Endothelial cell of umbilical vein (primary cell): ENCODE measurements at regions not wholly inside any gene's neighbourhood (a gene's known extent, or its start where the extent isn't known, plus 50 kb on each side); places are given as distances from the start of the nearest gene placed in this dataset.

Experiments
- BruUV-seq: library from RNA; stranded (reverse); fragments of 400-500 nt; replicated peaks from 2 replicates; lab custom pipeline; 2021; lab: Mats Ljungman, UMichigan
- CTCF ChIA-PET: fragments of 300-600, 350-600 bp; sonication (Branson Sonifier 250); formaldehyde crosslinking; loops from one replicate; lab custom pipeline; 2021; ENCODE audit warnings: antibody characterized with exemption, inconsistent platforms; lab: Charles Lee
- POLR2A ChIA-PET: fragments of 300-600, 350-600 bp; sonication (Branson Sonifier 250); formaldehyde crosslinking; loops from one replicate; lab custom pipeline; 2021; ENCODE audit warnings: antibody characterized with exemption, inconsistent platforms; lab: Charles Lee
- DNase-seq: peaks from one replicate; pipeline ENCODE4 v3.0.0-alpha.2; 2011; ENCODE audit warnings: low read depth, low spot score
- FAIRE-seq: peaks from 2 replicates; lab custom pipeline; 2011; peaks lifted over from hg19 to GRCh38; lab: Jason Lieb, UNC
- H2AFZ ChIP-seq: 2 replicates; pipeline ENCODE4 v1.6.0; 2012; ENCODE audit warnings: low read depth, low read length, control low read depth, inconsistent platforms
- H3K27ac ChIP-seq: 2 replicates; pipeline ENCODE4 v1.5.1; 2011; ENCODE audit warnings: low read depth, mild to moderate bottlenecking, control low read depth, low read length, moderate library complexity; ENCODE audit not compliant: insufficient read depth
- H3K27me3 ChIP-seq, 2 experiments: 2 replicates each; pipeline versions ENCODE4 v1.6.0 to v1.6.1; 2011; ENCODE audit warnings: low read length in 2 of 2, mixed read lengths in 1 of 2; ENCODE audit not compliant: control insufficient read depth in 2 of 2, insufficient read depth in 2 of 2
- H3K36me3 ChIP-seq, 2 experiments: 2 replicates in 1 of 2; 3 replicates in 1 of 2; pipeline ENCODE4 v1.5.1; 2011; ENCODE audit warnings: low read length in 2 of 2, mild to moderate bottlenecking in 1 of 2, moderate library complexity in 1 of 2; ENCODE audit not compliant: control insufficient read depth in 2 of 2, insufficient read depth in 2 of 2; ENCODE audit errors: extremely low read depth in 1 of 2
- H3K4me1 ChIP-seq: 3 replicates; pipeline ENCODE4 v1.5.1; 2011; ENCODE audit warnings: mild to moderate bottlenecking, low read length; ENCODE audit not compliant: control insufficient read depth, insufficient read depth; ENCODE audit errors: extremely low read depth
- H3K4me2 ChIP-seq: 2 replicates; pipeline ENCODE4 v1.6.1; 2011; ENCODE audit warnings: low read length, control low read depth, mixed read lengths; ENCODE audit not compliant: insufficient read depth
- H3K4me3 ChIP-seq, 3 experiments: fragments of 200-600 bp in 1 of 3; sonication (generic), shearing (Covaris generic) in 1 of 3; replicated peaks in 1 of 3; 2 replicates each; pipeline ENCODE4 v1.5.1; 2011 to 2016; ENCODE audit warnings: control low read depth in 3 of 3, low read length in 3 of 3, mild to moderate bottlenecking in 2 of 3, inconsistent platforms in 1 of 3, low read depth in 1 of 3, moderate library complexity in 1 of 3; ENCODE audit not compliant: insufficient read depth in 1 of 3
- H3K79me2 ChIP-seq: 2 replicates; pipeline ENCODE4 v1.6.0; 2012; ENCODE audit warnings: low read length, inconsistent platforms; ENCODE audit not compliant: control insufficient read depth, insufficient read depth
- H3K9ac ChIP-seq: replicated peaks from 2 replicates; pipeline ENCODE3; 2011; ENCODE audit warnings: low read length, control low read depth; ENCODE audit not compliant: insufficient read depth; ENCODE audit errors: extremely low read depth
- H3K9me1 ChIP-seq: replicated peaks from 3 replicates; pipeline ENCODE4 v1.6.0; 2011; ENCODE audit warnings: mild to moderate bottlenecking, low read length; ENCODE audit not compliant: control insufficient read depth, insufficient read depth; ENCODE audit errors: extremely low read depth
- H3K9me3 ChIP-seq: replicated peaks from 2 replicates; pipeline ENCODE4 v1.5.1; 2012; ENCODE audit warnings: low read length, inconsistent platforms; ENCODE audit not compliant: control insufficient read depth, insufficient read depth
- H4K20me1 ChIP-seq: replicated peaks from 2 replicates; pipeline ENCODE3; 2011; ENCODE audit warnings: mild to moderate bottlenecking, low read length; ENCODE audit not compliant: control insufficient read depth, insufficient read depth; ENCODE audit errors: extremely low read depth
- CTCF ChIP-seq, 2 donors: IDR thresholded peaks; 1 replicate in 1 of 2; 2 replicates in 1 of 2; pipeline ENCODE4 v1.5.1; 2011; ENCODE audit warnings: low read length in 2 of 2, mild to moderate bottlenecking in 2 of 2, moderate library complexity in 2 of 2, control low read depth in 1 of 2, inconsistent platforms in 1 of 2, low read depth in 1 of 2; ENCODE audit not compliant: insufficient read depth in 1 of 2; ENCODE audit errors: extremely low read depth in 1 of 2
- EZH2 ChIP-seq: IDR thresholded peaks from 2 replicates; pipeline ENCODE4 v1.6.1; 2012; ENCODE audit warnings: borderline replicate concordance, low read depth, mild to moderate bottlenecking, moderate library complexity, low read length, inconsistent platforms; ENCODE audit not compliant: severe bottlenecking
- FOS ChIP-seq: IDR thresholded peaks from 2 replicates; pipeline ENCODE4 v1.6.1; 2011; ENCODE audit warnings: mild to moderate bottlenecking, low read length, moderate library complexity, borderline replicate concordance; ENCODE audit not compliant: insufficient read depth
- GATA2 ChIP-seq: IDR thresholded peaks from 2 replicates; pipeline ENCODE4 v1.7.0; 2011; ENCODE audit warnings: low read depth, mild to moderate bottlenecking, moderate library complexity, mixed read lengths, low read length; ENCODE audit not compliant: insufficient read length, insufficient read depth
- JUN ChIP-seq: IDR thresholded peaks from 2 replicates; pipeline ENCODE4 v1.6.1; 2011; ENCODE audit warnings: borderline replicate concordance, low read depth; ENCODE audit not compliant: insufficient read length, insufficient read depth
- MAX ChIP-seq: IDR thresholded peaks from 2 replicates; pipeline ENCODE4 v1.6.1; 2011; ENCODE audit not compliant: insufficient read depth, insufficient read length
- MYC ChIP-seq: IDR thresholded peaks from one replicate; pipeline ENCODE4 v1.6.1; 2011; ENCODE audit warnings: mild to moderate bottlenecking, low read depth, low read length
- POLR2A ChIP-seq: IDR thresholded peaks from 2 replicates; pipeline ENCODE4 v1.6.1; 2012; ENCODE audit warnings: low read depth, mild to moderate bottlenecking, control low read depth, low read length
- POLR2AphosphoS5 ChIP-seq: IDR thresholded peaks from 2 replicates; pipeline ENCODE4 v1.6.1; 2012; ENCODE audit warnings: low read depth, mild to moderate bottlenecking, control low read depth, low read length, moderate library complexity; ENCODE audit not compliant: insufficient read depth
- dilution Hi-C: fragments of 300-500 bp; cut with MboI; formaldehyde crosslinking; loops from one replicate; pipeline ENCODE4 v1.15.0; 2019; ENCODE audit warnings: low sequenced_read_pairs; ENCODE audit not compliant: extremely low pct_ligation_motif_present
- intact Hi-C: fragments of 100-400 bp; cut with micrococcal nuclease; formaldehyde crosslinking; loops from one replicate; pipeline ENCODE4 v1.10.0; 2022

GRCh38 chr6:11296449-11297375 is 64.2 kb upstream of the NEDD9 start:
- no peak overlapping the region for H3K4me2 ChIP-seq
- H3K9me3 ChIP-seq = no peaks in the 10 kb centered on the region
- no peak for DNase-seq
- intact Hi-C loops = no loop called here
- H3K27ac ChIP-seq = no peak overlapping the region
- no TSS peak for BruUV-seq
- H3K27me3 ChIP-seq = no peaks in the 10 kb centered on the region
- ChIA-PET CTCF (interaction anchor here (1.1 kb wide), 1 partner anchor 8 kb away, joined by 3 read pairs; no protein-coding TSS in a partner anchor), POLR2A (no interaction called here)
- no peaks in the 10 kb centered on the region for H3K79me2 ChIP-seq
- no peaks in the 10 kb centered on the region for H3K9me1 ChIP-seq
- no peak overlapping the region for H3K9ac ChIP-seq
- TF ChIP-seq MAX (no peak), CTCF (IDR thresholded peaks at IDR 0.05; ENCODE audit: extremely low read depth in 1 of 2, insufficient read depth in 1 of 2, low read depth in 1 of 2, low read length in 2 of 2) (no peak), EZH2 (no peak), GATA2 (no peak), POLR2AphosphoS5 (no peak), POLR2A (no peak), FOS (no peak), MYC (no peak), JUN (no peak)
- no peak overlapping the region for H3K4me3 ChIP-seq
- H4K20me1 ChIP-seq = no peaks in the 10 kb centered on the region
- FAIRE-seq = peak; percentile 28
- peaks cover 9% of the 10 kb centered on the region for H3K4me1 ChIP-seq
- no peak overlapping the region for H2AFZ ChIP-seq
- H3K36me3 ChIP-seq = no peaks in the 10 kb centered on the region
- dilution Hi-C loops = no loop called here
